ENCODE measurements at regions not wholly inside any gene's neighbourhood (a gene's known extent, or its start where the extent isn't known, plus 50 kb on each side); places are given as distances from the start of the nearest gene placed in this dataset.

- Histone ChIP-seq H3K27ac (ENCODE audit: low read length) (no peak overlapping the region), H3K4me3 (ENCODE audit: low read length) (no peak overlapping the region), H3K4me1 (ENCODE audit: control insufficient read depth, insufficient read depth, low read length) (no peaks in the 10 kb centered on the region), H3K36me3 (ENCODE audit: control insufficient read depth, insufficient read depth, low read length) (no peaks in the 10 kb centered on the region), H3K27me3 (ENCODE audit: control insufficient read depth, insufficient read depth, low read length) (no peaks in the 10 kb centered on the region), H3K9me3 (ENCODE audit: control insufficient read depth, insufficient read depth, low read length) (peaks cover 10% of the 10 kb centered on the region)
- Mint-ChIP-seq H3K4me1 (peaks cover 0 to 6% of the 10 kb centered on the region in 2 donors), H3K9me3 (peaks cover 2 to 3% of the 10 kb centered on the region in 2 donors), H3K27ac (no peak overlapping the region), H3K36me3 (peaks cover 9% of the 10 kb centered on the region), H3K4me3 (no peak overlapping the region), H3K27me3 (ENCODE audit: low read depth in 2 of 2) (no peaks in the 10 kb centered on the region)
- WGBS (ENCODE audit: insufficient coverage) = 96% methylated on average over 2 of the region's 2 CpGs
- TF ChIP-seq CTCF (IDR thresholded peaks at IDR 0.05) = no peak
- DNase-seq (no peak), ATAC-seq (no peak)
- intact Hi-C loops (cut with micrococcal nuclease) = no loop called here
Observed at GRCh38 chr1:222914861-222915632, 100.2 kb downstream of the DISP1 start.

DNA sequence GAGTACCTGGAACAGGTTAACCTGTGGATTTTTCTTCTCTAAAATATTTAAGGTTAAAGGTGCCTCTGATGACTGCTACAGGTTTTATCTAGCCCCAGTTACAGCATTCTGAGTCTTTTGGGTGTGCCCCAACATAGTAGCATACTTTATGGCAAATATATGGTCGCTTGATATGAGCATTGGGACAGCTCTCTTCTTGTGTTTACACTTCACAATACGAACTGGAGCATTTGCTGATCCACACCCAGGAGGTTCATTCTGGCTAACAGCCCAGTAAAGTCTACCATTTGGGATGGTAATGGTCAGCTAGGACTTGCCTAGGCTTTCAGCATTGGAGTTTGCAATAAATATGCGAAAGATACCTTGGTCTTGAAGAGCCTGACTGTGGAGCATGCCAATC, 101.3 kb downstream of the DISP1 start:
- intact Hi-C loops (cut with micrococcal nuclease) = no loop called here

GRCh38 chr1:222918801-222919477, 104.1 kb downstream of the DISP1 start:
- no peaks in the 10 kb centered on the region for H3K4me1 ChIP-seq (ENCODE audit: control insufficient read depth, insufficient read depth, low read length)
- WGBS (ENCODE audit: insufficient coverage) = 84% methylated on average over 14 of the region's 14 CpGs
- Mint-ChIP-seq H3K36me3 (peaks cover 9% of the 10 kb centered on the region), H3K9me3 (peaks cover 2 to 3% of the 10 kb centered on the region in 2 donors), H3K27ac (no peak overlapping the region), H3K4me1 (peaks cover 0 to 6% of the 10 kb centered on the region in 2 donors), H3K4me3 (no peak overlapping the region), H3K27me3 (ENCODE audit: low read depth in 2 of 2) (no peaks in the 10 kb centered on the region)
- intact Hi-C loops (cut with micrococcal nuclease) = no loop called here
- ATAC-seq (no peak), DNase-seq (no peak)
- TF ChIP-seq CTCF (IDR thresholded peaks at IDR 0.05) = no peak
- no peaks in the 10 kb centered on the region for H3K27me3 ChIP-seq (ENCODE audit: control insufficient read depth, insufficient read depth, low read length)
- H3K36me3 ChIP-seq (ENCODE audit: control insufficient read depth, insufficient read depth, low read length) = no peaks in the 10 kb centered on the region
- H3K9me3 ChIP-seq (ENCODE audit: control insufficient read depth, insufficient read depth, low read length) = peaks cover 10% of the 10 kb centered on the region
- no peak overlapping the region for H3K4me3 ChIP-seq (ENCODE audit: low read length)
- no peak overlapping the region for H3K27ac ChIP-seq (ENCODE audit: low read length)

More for the DNA sequence above, 101.3 kb downstream of the DISP1 start:
- H3K27ac Mint-ChIP-seq = no peak overlapping the region
- Histone ChIP-seq H3K36me3 (ENCODE audit: control insufficient read depth, insufficient read depth, low read length) (no peaks in the 10 kb centered on the region), H3K4me1 (ENCODE audit: control insufficient read depth, insufficient read depth, low read length) (no peaks in the 10 kb centered on the region), H3K9me3 (ENCODE audit: control insufficient read depth, insufficient read depth, low read length) (peaks cover 10% of the 10 kb centered on the region), H3K4me3 (ENCODE audit: low read length) (no peak overlapping the region), H3K27me3 (ENCODE audit: control insufficient read depth, insufficient read depth, low read length) (no peaks in the 10 kb centered on the region), H3K27ac (ENCODE audit: low read length) (no peak overlapping the region)
- ATAC-seq (no peak), DNase-seq (no peak)
- H3K4me3 Mint-ChIP-seq = no peak overlapping the region
- no peak for TF ChIP-seq CTCF (IDR thresholded peaks at IDR 0.05)
- peaks cover 0 to 6% of the 10 kb centered on the region in 2 donors for H3K4me1 Mint-ChIP-seq
- H3K27me3 Mint-ChIP-seq (ENCODE audit: low read depth in 2 of 2) = no peaks in the 10 kb centered on the region
- H3K9me3 Mint-ChIP-seq = peaks cover 2 to 3% of the 10 kb centered on the region in 2 donors
- 97% methylated on average over 3 of the region's 3 CpGs for WGBS (ENCODE audit: insufficient coverage)
- peaks cover 9% of the 10 kb centered on the region for H3K36me3 Mint-ChIP-seq

Measured in natural killer cell (primary cell).